ENCODE measurements at regions not wholly inside any gene's neighbourhood (a gene's known extent, or its start where the extent isn't known, plus 50 kb on each side); places are given as distances from the start of the nearest gene placed in this dataset.
"Not testable (repeated sequence)": the region's sequence is repeated elsewhere in the genome, so short reads cannot be mapped to it uniquely, and the experiment has no call there.

GRCh38 chr12:126447346-126447745 lies 1382.1 kb downstream of the AACS start:
- no peaks in the 10 kb centered on the region for H3K36me3 ChIP-seq (ENCODE audit: low read depth, low read length)
- H2AFZ ChIP-seq (ENCODE audit: low read length), result no peak overlapping the region
- no peak overlapping the region for H3K9ac ChIP-seq (ENCODE audit: low read length)
- TF ChIP-seq EZH2 (IDR thresholded peaks at IDR 0.05; ENCODE audit: low read length, unreplicated experiment) (no peak), CTCF (conservative IDR thresholded peaks at IDR 0.05; ENCODE audit: low read depth, low read length) (no peak), EZH2phosphoT487 (IDR thresholded peaks at IDR 0.05; ENCODE audit: borderline replicate concordance, low read length) (no peak)
- no peaks in the 10 kb centered on the region for H3K4me1 ChIP-seq (ENCODE audit: insufficient read depth, low read length)
- peaks cover 9% of the 10 kb centered on the region; the same call in 1 of the 2 replicates for H3K9me3 ChIP-seq (ENCODE audit: low read length)
- no peak overlapping the region for H3K4me2 ChIP-seq (ENCODE audit: low read length)
- peaks cover 28% of the 10 kb centered on the region for H3K27me3 ChIP-seq (ENCODE audit: low read length)
- DNase-seq, result no peak
- ATAC-seq, result no peak
- H3K79me2 ChIP-seq (ENCODE audit: low read length), result no peaks in the 10 kb centered on the region
- no peak overlapping the region for H3K4me3 ChIP-seq (ENCODE audit: low read length)
- intact Hi-C loops (cut with micrococcal nuclease), result no loop called here
- no peak overlapping the region for H3K27ac ChIP-seq (ENCODE audit: low read length)
- H3F3A ChIP-seq (ENCODE audit: low read length, unreplicated experiment), result no peaks in the 10 kb centered on the region
- H4K20me1 ChIP-seq (ENCODE audit: low read length), result no peaks in the 10 kb centered on the region
- CTCF ChIA-PET, result no interaction called here
- POLR2A ChIA-PET (ENCODE audit: unreplicated experiment), result no interaction called here
- H3K9me2 ChIP-seq (replicated peaks; ENCODE audit: low read length), result no peaks in the 10 kb centered on the region
- no TSS peak for BruUV-seq (replicated peaks)

DNA sequence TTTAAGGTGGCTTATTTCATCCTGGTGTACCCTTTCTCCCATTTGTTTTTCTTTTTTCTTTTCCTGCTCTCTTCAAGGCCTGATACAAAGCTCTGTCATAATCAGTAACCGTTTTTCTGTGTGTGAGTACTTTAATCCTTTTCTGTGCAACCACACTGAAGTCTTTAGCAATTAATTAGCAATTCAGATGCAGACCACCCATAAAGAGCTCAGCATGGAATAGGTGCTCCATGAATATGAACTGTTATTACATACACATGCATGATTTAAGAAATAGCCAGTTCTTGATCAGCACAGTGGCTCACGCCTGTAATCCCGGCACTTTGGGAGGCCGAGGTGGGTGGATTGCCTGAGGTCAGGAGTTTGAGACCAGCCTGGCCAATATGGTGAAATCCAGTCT lies 1386.6 kb downstream of the AACS start:
- CTCF ChIA-PET, result no interaction called here

DNA sequence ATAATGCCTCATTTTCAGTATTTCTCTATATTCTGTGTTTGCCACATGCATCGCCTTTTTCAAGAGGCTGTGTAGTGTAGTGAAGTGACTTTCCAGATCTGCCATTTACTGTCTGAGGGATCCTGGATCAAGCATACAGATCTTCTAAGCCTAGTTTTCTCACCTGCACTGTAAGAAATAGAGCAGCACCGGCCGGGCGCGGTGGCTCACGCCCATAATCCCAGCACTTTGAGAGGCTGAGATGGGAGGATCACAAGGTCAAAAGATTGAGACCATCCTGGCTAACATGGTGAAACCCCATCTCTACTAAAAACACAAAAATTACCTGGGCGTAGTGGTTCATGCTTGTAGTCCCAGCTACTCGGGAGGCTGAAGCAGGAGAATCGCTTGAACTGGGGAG lies 1387.5 kb downstream of the AACS start:
- H3K9ac ChIP-seq (ENCODE audit: low read length); POLR2A ChIA-PET (ENCODE audit: unreplicated experiment); H3K4me3 ChIP-seq (ENCODE audit: low read length); H3F3A ChIP-seq (ENCODE audit: low read length, unreplicated experiment); H4K20me1 ChIP-seq (ENCODE audit: low read length); H2AFZ ChIP-seq (ENCODE audit: low read length); DNase-seq; H3K9me2 ChIP-seq (replicated peaks; ENCODE audit: low read length); ATAC-seq; BruUV-seq (replicated peaks); H3K36me3 ChIP-seq (ENCODE audit: low read depth, low read length); H3K79me2 ChIP-seq (ENCODE audit: low read length); H3K27ac ChIP-seq (ENCODE audit: low read length); H3K4me2 ChIP-seq (ENCODE audit: low read length); intact Hi-C loops (cut with micrococcal nuclease); H3K9me3 ChIP-seq (ENCODE audit: low read length); CTCF ChIA-PET; H3K4me1 ChIP-seq (ENCODE audit: insufficient read depth, low read length): not testable (repeated sequence)
- peaks cover 24% of the 10 kb centered on the region for H3K27me3 ChIP-seq (ENCODE audit: low read length)

More for the DNA sequence above, 1386.6 kb downstream of the AACS start:
- peaks cover 9% of the 10 kb centered on the region; the same call in 1 of the 2 replicates for H3K9me3 ChIP-seq (ENCODE audit: low read length)
- H3K9ac ChIP-seq (ENCODE audit: low read length), result no peak overlapping the region
- no peak for TF ChIP-seq EZH2phosphoT487 (IDR thresholded peaks at IDR 0.05; ENCODE audit: borderline replicate concordance, low read length)
- no peak for TF ChIP-seq EZH2 (IDR thresholded peaks at IDR 0.05; ENCODE audit: low read length, unreplicated experiment)
- TF ChIP-seq CTCF (conservative IDR thresholded peaks at IDR 0.05; ENCODE audit: low read depth, low read length), result no peak
- POLR2A ChIA-PET (ENCODE audit: unreplicated experiment), result no interaction called here
- no peak overlapping the region for H3K4me2 ChIP-seq (ENCODE audit: low read length)
- H3K36me3 ChIP-seq (ENCODE audit: low read depth, low read length), result no peaks in the 10 kb centered on the region
- H3K27ac ChIP-seq (ENCODE audit: low read length), result no peak overlapping the region
- no peaks in the 10 kb centered on the region for H3K9me2 ChIP-seq (replicated peaks; ENCODE audit: low read length)
- H3F3A ChIP-seq (ENCODE audit: low read length, unreplicated experiment), result no peaks in the 10 kb centered on the region
- peaks cover 15% of the 10 kb centered on the region for H3K27me3 ChIP-seq (ENCODE audit: low read length)
- BruUV-seq (replicated peaks), result no TSS peak
- no peak for DNase-seq
- H2AFZ ChIP-seq (ENCODE audit: low read length), result no peak overlapping the region
- intact Hi-C loops (cut with micrococcal nuclease), result no loop called here
- no peak overlapping the region for H3K4me3 ChIP-seq (ENCODE audit: low read length)
- no peaks in the 10 kb centered on the region for H4K20me1 ChIP-seq (ENCODE audit: low read length)
- no peaks in the 10 kb centered on the region for H3K4me1 ChIP-seq (ENCODE audit: insufficient read depth, low read length)
- no peak for ATAC-seq
- H3K79me2 ChIP-seq (ENCODE audit: low read length), result no peaks in the 10 kb centered on the region

All from PC-3 (cell line).